Left colon (tissue), 2 donors: ENCODE measurements at regions not wholly inside any gene's neighbourhood (a gene's known extent, or its start where the extent isn't known, plus 50 kb on each side); places are given as distances from the start of the nearest gene placed in this dataset.

ENCODE experiments used
- ATAC-seq: fragments of 200-7000 bp; cut with Tn5 transposase; one replicate; pipeline ENCODE4 v1.9.1; 2020; ENCODE audit warnings: mild to moderate bottlenecking, moderate library complexity
- DNase-seq, 2 donors: peaks; one replicate each; pipeline ENCODE4 v3.0.0-alpha.2; 2020
- intact Hi-C, 2 donors: fragments of 100-400 bp; cut with DNase I in 1 of 2; cut with micrococcal nuclease in 1 of 2; formaldehyde crosslinking; loops; one replicate each; pipeline versions ENCODE4 v1.11.2 to v1.14.0; 2022; cut with DNase I, micrococcal nuclease
- donor health status: DM: no; HTN: no; CAD: no.
- donor health status: DM: yes; HTN: yes; CAD: no.

- DNase-seq (no peak), ATAC-seq (no peak)
- intact Hi-C loops = no loop called here
These were observed 1829.6 kb upstream of the NUDT12 start for GRCh38 chr5:105392122-105392709.

- DNase-seq (no peak), ATAC-seq (no peak)
- intact Hi-C loops = no loop called here
These were observed 1817.5 kb upstream of the NUDT12 start for GRCh38 chr5:105380126-105380525.

- intact Hi-C loops = no loop called here
- no peak for ATAC-seq
- no peak for DNase-seq
These were observed 1808.6 kb upstream of the NUDT12 start for GRCh38 chr5:105371169-105371568.

- no peak for ATAC-seq
- no peak for DNase-seq
- intact Hi-C loops = no loop called here
These were observed 1788.0 kb upstream of the NUDT12 start for GRCh38 chr5:105350486-105351140.

- ATAC-seq = no peak
- DNase-seq = no peak
- intact Hi-C loops = no loop called here
These were observed 1769.0 kb upstream of the NUDT12 start for GRCh38 chr5:105331558-105331957.

GRCh38 chr5:105330185-105330584 is 1767.6 kb upstream of the NUDT12 start:
- DNase-seq (no peak), ATAC-seq (no peak)
- intact Hi-C loops = no loop called here

- ATAC-seq (no peak), DNase-seq (no peak)
- intact Hi-C loops = no loop called here
These were observed 1742.3 kb upstream of the NUDT12 start for GRCh38 chr5:105304859-105305258.

GRCh38 chr5:105288946-105289345 is 1726.4 kb upstream of the NUDT12 start:
- intact Hi-C loops = no loop called here
- ATAC-seq (no peak), DNase-seq (no peak)

GRCh38 chr5:105283134-105283533 is 1720.5 kb upstream of the NUDT12 start:
- ATAC-seq (no peak), DNase-seq (no peak)
- intact Hi-C loops = no loop called here

GRCh38 chr5:105274079-105274478 is 1711.5 kb upstream of the NUDT12 start:
- DNase-seq = no peak
- ATAC-seq = no peak
- intact Hi-C loops = no loop called here

- intact Hi-C loops = no loop called here
- DNase-seq = no peak
- ATAC-seq = no peak
These were observed 1700.9 kb upstream of the NUDT12 start for GRCh38 chr5:105263515-105263914.

GRCh38 chr5:105259581-105260217 is 1697.1 kb upstream of the NUDT12 start:
- intact Hi-C loops = no loop called here
- ATAC-seq = no peak

GRCh38 chr5:105238561-105238960 is 1676.0 kb upstream of the NUDT12 start:
- intact Hi-C loops = no loop called here
- ATAC-seq (no peak), DNase-seq (no peak)

More at GRCh38 chr5:105259581-105260217, 1697.1 kb upstream of the NUDT12 start:
- no peak for DNase-seq

GRCh38 chr5:105230516-105231157 is 1668.0 kb upstream of the NUDT12 start:
- intact Hi-C loops = no loop called here
- ATAC-seq (no peak), DNase-seq (no peak)

- intact Hi-C loops = no loop called here
- DNase-seq = no peak
- ATAC-seq = no peak
These were observed 1655.4 kb upstream of the NUDT12 start for GRCh38 chr5:105218018-105218417.

GRCh38 chr5:105213078-105213477 is 1650.5 kb upstream of the NUDT12 start:
- intact Hi-C loops = no loop called here
- DNase-seq = no peak

GRCh38 chr5:105207066-105207465 is 1644.5 kb upstream of the NUDT12 start:
- DNase-seq = no peak
- ATAC-seq = no peak
- intact Hi-C loops = no loop called here

More at GRCh38 chr5:105213078-105213477, 1650.5 kb upstream of the NUDT12 start:
- no peak for ATAC-seq

- intact Hi-C loops = no loop called here
- ATAC-seq (no peak), DNase-seq (no peak)
These were observed 1634.9 kb upstream of the NUDT12 start for GRCh38 chr5:105197531-105197930.

GRCh38 chr5:105195765-105196164 is 1633.2 kb upstream of the NUDT12 start:
- no peak for ATAC-seq

GRCh38 chr5:105172918-105173317 is 1610.3 kb upstream of the NUDT12 start:
- no peak for ATAC-seq
- DNase-seq = no peak
- intact Hi-C loops = no loop called here

More at GRCh38 chr5:105195765-105196164, 1633.2 kb upstream of the NUDT12 start:
- intact Hi-C loops = no loop called here
- DNase-seq = no peak
